CD4-positive, alpha-beta T cell (primary cell): ENCODE measurements at regions not wholly inside any gene's neighbourhood (a gene's known extent, or its start where the extent isn't known, plus 50 kb on each side); places are given as distances from the start of the nearest gene placed in this dataset.
A peak's percentile ranks its signal among the peaks of the same experiment; 100 is the strongest.
"Not testable (repeated sequence)": the region's sequence is repeated elsewhere in the genome, so short reads cannot be mapped to it uniquely, and the experiment has no call there.

Experiments
- ATAC-seq: fragments of 200-7000 bp; cut with Tn5 transposase; one replicate; pipeline ENCODE4 v1.10.0; 2022; ENCODE audit warnings: mild to moderate bottlenecking; ENCODE audit not compliant: poor library complexity
- CTCF ChIA-PET: fragments of 350-600 bp; sonication (Branson Sonifier 250); formaldehyde crosslinking; loops from one replicate; lab custom pipeline; 2021; ENCODE audit warnings: antibody characterized with exemption, inconsistent platforms; lab: Charles Lee
- POLR2A ChIA-PET: fragments of 350-600 bp; sonication (Branson Sonifier 250); formaldehyde crosslinking; loops from one replicate; lab custom pipeline; 2021; ENCODE audit warnings: antibody characterized with exemption, inconsistent platforms; lab: Charles Lee
- DNase-seq, 14 experiments: peaks; one replicate each; pipeline ENCODE4 v3.0.0-alpha.2; 2013 to 2020; ENCODE audit warnings: mixed read lengths in 2 of 14
- H3K27ac ChIP-seq, 2 donors: one replicate each; pipeline versions ENCODE4 v1.5.1 to v1.7.0; 2013; ENCODE audit warnings: low read length in 2 of 2, low read depth in 1 of 2, mild to moderate bottlenecking in 1 of 2
- H3K27me3 ChIP-seq, 2 experiments: 1 replicate in 1 of 2; 2 replicates in 1 of 2; pipeline versions ENCODE4 v1.6.1 to v1.7.0; 2013; ENCODE audit warnings: low read length in 2 of 2, control low read depth in 1 of 2, mild to moderate bottlenecking in 1 of 2, moderate library complexity in 1 of 2; ENCODE audit not compliant: insufficient read depth in 2 of 2, control insufficient read depth in 1 of 2
- H3K36me3 ChIP-seq: one replicate; pipeline ENCODE4 v1.6.1; 2013; ENCODE audit warnings: low read length, control low read depth; ENCODE audit not compliant: insufficient read depth
- H3K4me1 ChIP-seq: one replicate; pipeline ENCODE4 v1.6.1; 2013; ENCODE audit warnings: low read length, control low read depth; ENCODE audit not compliant: insufficient read depth
- H3K4me3 ChIP-seq: one replicate; pipeline ENCODE4 v1.5.1; 2013; ENCODE audit warnings: mild to moderate bottlenecking, low read length, moderate library complexity
- H3K9me3 ChIP-seq, 2 experiments: 1 replicate in 1 of 2; 2 replicates in 1 of 2; pipeline versions ENCODE4 v1.6.1 to v1.7.0; 2013; ENCODE audit warnings: low read length in 2 of 2, mild to moderate bottlenecking in 2 of 2, control low read depth in 1 of 2, moderate library complexity in 1 of 2; ENCODE audit not compliant: control insufficient read depth in 1 of 2, insufficient read depth in 1 of 2
- H3K27ac Mint-ChIP-seq: one replicate; pipeline ENCODE4 v1.8.0; 2020; ENCODE audit warnings: mixed read lengths
- H3K27me3 Mint-ChIP-seq: one replicate; pipeline ENCODE4 v1.8.0; 2021; ENCODE audit warnings: mixed read lengths
- H3K36me3 Mint-ChIP-seq: one replicate; pipeline ENCODE4 v1.8.0; 2021; ENCODE audit warnings: low read depth, mixed read lengths
- H3K4me1 Mint-ChIP-seq: one replicate; pipeline ENCODE4 v1.8.0; 2021; ENCODE audit warnings: low read depth, mixed read lengths
- H3K4me3 Mint-ChIP-seq: one replicate; pipeline ENCODE4 v1.8.0; 2020; ENCODE audit warnings: mild to moderate bottlenecking, mixed read lengths
- H3K9me3 Mint-ChIP-seq: one replicate; pipeline ENCODE4 v1.8.0; 2020; ENCODE audit warnings: mixed read lengths
- intact Hi-C, 2 experiments: fragments of 100-400 bp; cut with DNase I in 1 of 2; cut with micrococcal nuclease in 1 of 2; formaldehyde crosslinking; loops; one replicate each; pipeline versions ENCODE4 v1.15.1 to v1.9.0; 2023 to 2025; cut with DNase I, micrococcal nuclease
- TF ChIP-seq, protein P1 (sequence below): fragments of 200-600 bp; IDR thresholded peaks from one replicate; pipeline ENCODE4 v1.8.0; 2022; ENCODE audit warnings: antibody characterized with exemption, mild to moderate bottlenecking

DNA sequence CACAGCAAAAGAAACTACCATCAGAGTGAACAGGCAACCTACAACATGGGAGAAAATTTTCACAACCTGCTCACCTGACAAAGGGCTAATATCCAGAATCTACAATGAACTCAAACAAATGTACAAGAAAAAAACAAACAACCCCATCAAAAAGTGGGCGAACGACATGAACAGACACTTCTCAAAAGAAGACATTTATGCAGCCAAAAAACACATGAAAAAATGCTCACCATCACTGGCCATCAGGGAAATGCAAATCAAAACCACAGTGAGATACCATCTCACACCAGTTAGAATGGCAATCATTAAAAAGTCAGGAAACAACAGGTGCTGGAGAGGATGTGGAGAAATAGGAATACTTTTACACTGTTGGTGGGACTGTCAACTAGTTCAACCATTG lies 207.8 kb downstream of the USP6NL start:
- ATAC-seq, H3K4me3 ChIP-seq, H3K27me3 Mint-ChIP-seq, H3K36me3 Mint-ChIP-seq, H3K9me3 Mint-ChIP-seq, H3K36me3 ChIP-seq, DNase-seq, H3K27me3 ChIP-seq, CTCF ChIA-PET: not testable (repeated sequence)
- Mint-ChIP-seq H3K27ac (peak overlapping the region; percentile 88), H3K4me1 (peaks cover 79% of the 10 kb centered on the region), H3K4me3 (peak overlapping the region; percentile 70)
- POLR2A ChIA-PET: interaction anchor here (1.3 kb wide), 1 partner anchor 71 kb away, joined by 4 read pairs; no protein-coding TSS in a partner anchor
- peaks cover 0 to 13% of the 10 kb centered on the region in 2 experiments for H3K9me3 ChIP-seq
- peak overlapping the region in 1 of 2 donors; percentile 62 for H3K27ac ChIP-seq
- intact Hi-C loops: loop anchor here in 1 of 2 experiments (5.0 kb wide), 2 partner anchors 36 to 71 kb away; no protein-coding TSS in a partner anchor
- peaks cover 72% of the 10 kb centered on the region for H3K4me1 ChIP-seq

DNA sequence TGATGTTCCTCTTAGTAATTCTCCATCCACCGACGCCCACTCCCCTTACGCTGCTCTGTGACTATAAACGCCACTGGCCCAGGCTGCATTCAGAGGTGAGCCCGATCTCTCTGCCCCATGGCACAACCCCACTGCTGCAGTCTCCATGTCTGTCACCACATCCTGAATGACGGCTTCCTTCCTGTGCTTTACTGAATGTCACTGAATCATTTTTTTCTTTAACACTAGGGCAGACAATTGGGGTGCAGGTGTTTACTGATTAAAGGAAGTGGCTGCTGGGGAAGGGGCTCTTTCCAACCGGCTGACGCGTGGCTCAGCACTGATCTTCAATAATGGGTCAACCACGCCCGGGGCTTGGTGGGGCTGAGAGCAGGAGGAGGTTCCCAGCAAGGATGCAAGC lies 208.3 kb downstream of the USP6NL start:
- peak overlapping the region; percentile 25 for H3K4me3 ChIP-seq
- CTCF ChIA-PET: no interaction called here
- no peaks in the 10 kb centered on the region for H3K27me3 ChIP-seq
- peak; percentile 41 to 93 (median 64) for DNase-seq
- Mint-ChIP-seq H3K9me3 (peaks cover 8% of the 10 kb centered on the region), H3K4me3 (peak overlapping the region; percentile 70), H3K4me1 (peaks cover 82% of the 10 kb centered on the region), H3K36me3 (peaks cover 4% of the 10 kb centered on the region), H3K27ac (peak overlapping the region; percentile 88), H3K27me3 (no peaks in the 10 kb centered on the region)
- ATAC-seq: peak; percentile 93
- intact Hi-C loops: loop anchor here in 1 of 2 experiments (5.0 kb wide), 2 partner anchors 36 to 71 kb away; no protein-coding TSS in a partner anchor
- no peaks in the 10 kb centered on the region for H3K36me3 ChIP-seq
- POLR2A ChIA-PET: interaction anchor here (1.3 kb wide), 1 partner anchor 71 kb away, joined by 4 read pairs; no protein-coding TSS in a partner anchor
- H3K4me1 ChIP-seq: peaks cover 70% of the 10 kb centered on the region
- peaks cover 0 to 13% of the 10 kb centered on the region in 2 experiments for H3K9me3 ChIP-seq
- H3K27ac ChIP-seq: peak overlapping the region; percentile 55 to 62
- TF ChIP-seq, protein P1, sequence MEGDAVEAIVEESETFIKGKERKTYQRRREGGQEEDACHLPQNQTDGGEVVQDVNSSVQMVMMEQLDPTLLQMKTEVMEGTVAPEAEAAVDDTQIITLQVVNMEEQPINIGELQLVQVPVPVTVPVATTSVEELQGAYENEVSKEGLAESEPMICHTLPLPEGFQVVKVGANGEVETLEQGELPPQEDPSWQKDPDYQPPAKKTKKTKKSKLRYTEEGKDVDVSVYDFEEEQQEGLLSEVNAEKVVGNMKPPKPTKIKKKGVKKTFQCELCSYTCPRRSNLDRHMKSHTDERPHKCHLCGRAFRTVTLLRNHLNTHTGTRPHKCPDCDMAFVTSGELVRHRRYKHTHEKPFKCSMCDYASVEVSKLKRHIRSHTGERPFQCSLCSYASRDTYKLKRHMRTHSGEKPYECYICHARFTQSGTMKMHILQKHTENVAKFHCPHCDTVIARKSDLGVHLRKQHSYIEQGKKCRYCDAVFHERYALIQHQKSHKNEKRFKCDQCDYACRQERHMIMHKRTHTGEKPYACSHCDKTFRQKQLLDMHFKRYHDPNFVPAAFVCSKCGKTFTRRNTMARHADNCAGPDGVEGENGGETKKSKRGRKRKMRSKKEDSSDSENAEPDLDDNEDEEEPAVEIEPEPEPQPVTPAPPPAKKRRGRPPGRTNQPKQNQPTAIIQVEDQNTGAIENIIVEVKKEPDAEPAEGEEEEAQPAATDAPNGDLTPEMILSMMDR: no peak

DNA sequence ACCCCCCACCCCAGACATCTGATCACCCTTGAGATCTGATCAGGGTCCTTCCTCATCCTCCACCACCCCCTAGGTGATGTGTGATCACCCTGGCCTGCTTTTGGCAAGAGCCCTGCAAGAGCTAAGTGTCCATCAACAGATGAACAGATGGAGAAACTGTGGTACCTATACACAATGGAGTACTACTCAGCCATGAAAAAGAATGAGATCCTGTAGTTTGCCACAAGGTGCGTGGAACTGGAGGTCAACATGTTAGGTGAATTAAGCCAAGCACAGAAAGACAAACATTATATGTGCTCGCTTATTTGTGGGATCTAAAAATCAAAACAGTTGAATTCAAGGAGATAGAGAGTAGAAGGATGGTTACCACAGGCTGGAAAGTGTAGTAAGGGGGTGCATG lies 209.1 kb downstream of the USP6NL start:
- H3K4me1 ChIP-seq: peaks cover 63% of the 10 kb centered on the region
- H3K4me3 Mint-ChIP-seq: peak overlapping the region; percentile 13
- TF ChIP-seq, protein P1: no peak

More for the DNA sequence above, 209.1 kb downstream of the USP6NL start:
- Mint-ChIP-seq H3K27ac (peak overlapping the region; percentile 88), H3K9me3 (peaks cover 5% of the 10 kb centered on the region), H3K4me1 (peaks cover 75% of the 10 kb centered on the region), H3K27me3 (no peaks in the 10 kb centered on the region), H3K36me3 (peaks cover under 1% of the 10 kb centered on the region)
- Histone ChIP-seq H3K9me3 (peaks cover 0 to 13% of the 10 kb centered on the region in 2 experiments), H3K27ac (peak overlapping the region in 1 of 2 donors; percentile 55), H3K4me3 (no peak overlapping the region), H3K36me3 (no peaks in the 10 kb centered on the region), H3K27me3 (no peaks in the 10 kb centered on the region)
- ChIA-PET CTCF (no interaction called here), POLR2A (interaction anchor here (0.5 to 1.3 kb wide), 2 partner anchors 65 to 70 kb away, joined by 3 to 4 read pairs; no protein-coding TSS in a partner anchor)
- intact Hi-C loops: loop anchor here in 1 of 2 experiments (5.0 kb wide), 2 partner anchors 35 to 70 kb away; no protein-coding TSS in a partner anchor
- ATAC-seq: no peak
- no peak for DNase-seq
